Transverse colon (tissue), 4 donors: ENCODE measurements at regions not wholly inside any gene's neighbourhood (a gene's known extent, or its start where the extent isn't known, plus 50 kb on each side); places are given as distances from the start of the nearest gene placed in this dataset.

ENCODE experiments used
- CTCF ChIP-seq, 5 experiments: fragments of 200-600 bp in 3 of 5; fragments of 450-650 bp in 2 of 5; sonication (generic) in 3 of 5; IDR thresholded peaks; 1 replicate in 2 of 5; 2 replicates in 3 of 5; pipeline ENCODE4 v1.5.1; 2016 to 2017; ENCODE audit warnings: antibody characterized with exemption in 5 of 5, inconsistent platforms in 3 of 5, mild to moderate bottlenecking in 2 of 5, moderate library complexity in 1 of 5
- POLR2AphosphoS5 ChIP-seq, 3 donors: sonication (generic); formaldehyde crosslinking; IDR thresholded peaks; one replicate each; pipeline ENCODE4 v1.6.1; 2016; ENCODE audit warnings: antibody characterized with exemption in 3 of 3

GRCh38 chr15:92289733-92290132 is 103.9 kb upstream of the ST8SIA2 start:
- TF ChIP-seq CTCF (IDR thresholded peaks at IDR 0.05) (no peak), POLR2AphosphoS5 (IDR thresholded peaks at IDR 0.05) (no peak)
